ENCODE measurements at regions not wholly inside any gene's neighbourhood (a gene's known extent, or its start where the extent isn't known, plus 50 kb on each side); places are given as distances from the start of the nearest gene placed in this dataset.

- intact Hi-C loops (cut with DNase I; ENCODE audit: low total_unique reads), result no loop called here
- no peak overlapping the region for H3K27ac ChIP-seq
- H3K4me1 ChIP-seq, result peaks cover 0 to 85% (median 57%) of the 10 kb centered on the region in 4 donors
- no peak overlapping the region for H3K4me3 ChIP-seq
- H3K27me3 ChIP-seq, result no peaks in the 10 kb centered on the region
- no peak for TF ChIP-seq CTCF (IDR thresholded peaks at IDR 0.05)
- no peaks in the 10 kb centered on the region for H3K36me3 ChIP-seq
- no peaks in the 10 kb centered on the region for H3K9me3 ChIP-seq
- no peak for DNase-seq
Observed at GRCh38 chr12:124501112-124501561, 66.3 kb downstream of the NCOR2 start.

GRCh38 chr12:124499898-124500244 lies 67.5 kb downstream of the NCOR2 start:
- H3K4me1 ChIP-seq, result peaks cover 0 to 80% (median 47%) of the 10 kb centered on the region in 4 donors
- H3K27ac ChIP-seq, result no peak overlapping the region
- H3K27me3 ChIP-seq, result no peaks in the 10 kb centered on the region
- H3K36me3 ChIP-seq, result peaks cover under 1 to 7% (median 2%) of the 10 kb centered on the region in 3 donors
- no peaks in the 10 kb centered on the region for H3K9me3 ChIP-seq
- no peak for DNase-seq
- no peak for TF ChIP-seq CTCF (IDR thresholded peaks at IDR 0.05)
- intact Hi-C loops (cut with DNase I; ENCODE audit: low total_unique reads), result loop anchor here (5.0 kb wide), 1 partner anchor 38 kb away; no protein-coding TSS in a partner anchor
- H3K4me3 ChIP-seq, result no peak overlapping the region

GRCh38 chr12:124499190-124499753 lies 68.1 kb downstream of the NCOR2 start:
- no peak for TF ChIP-seq CTCF (IDR thresholded peaks at IDR 0.05)
- DNase-seq, result no peak
- intact Hi-C loops (cut with DNase I; ENCODE audit: low total_unique reads), result loop anchor here (5.0 kb wide), 1 partner anchor 37 kb away; no protein-coding TSS in a partner anchor
- no peaks in the 10 kb centered on the region for H3K9me3 ChIP-seq
- H3K27ac ChIP-seq, result peak overlapping the region; percentile 39 to 46
- H3K4me3 ChIP-seq, result no peak overlapping the region
- peaks cover 5 to 13% (median 8%) of the 10 kb centered on the region in 3 donors for H3K36me3 ChIP-seq
- peaks cover 0 to 74% (median 47%) of the 10 kb centered on the region in 4 donors for H3K4me1 ChIP-seq
- no peaks in the 10 kb centered on the region for H3K27me3 ChIP-seq

- Histone ChIP-seq H3K36me3 (peaks cover 5 to 20% (median 11%) of the 10 kb centered on the region in 3 donors), H3K27me3 (no peaks in the 10 kb centered on the region), H3K4me1 (peaks cover 0 to 75% (median 47%) of the 10 kb centered on the region in 4 donors), H3K9me3 (no peaks in the 10 kb centered on the region), H3K27ac (peak overlapping the region; percentile 39 to 46), H3K4me3 (no peak overlapping the region)
- DNase-seq, result no peak
- TF ChIP-seq CTCF (IDR thresholded peaks at IDR 0.05), result no peak
- intact Hi-C loops (cut with DNase I; ENCODE audit: low total_unique reads), result loop anchor here (5.0 kb wide), 1 partner anchor 36 kb away; no protein-coding TSS in a partner anchor
Observed at GRCh38 chr12:124498275-124499189, 68.9 kb downstream of the NCOR2 start.

GRCh38 chr12:124497658-124498057 lies 69.8 kb downstream of the NCOR2 start:
- peak; percentile 75 to 87 for DNase-seq

More at GRCh38 chr12:124497658-124498057, 69.8 kb downstream of the NCOR2 start:
- peak overlapping the region; percentile 30 to 46 for H3K27ac ChIP-seq
- no peaks in the 10 kb centered on the region for H3K9me3 ChIP-seq
- no peaks in the 10 kb centered on the region for H3K27me3 ChIP-seq
- H3K36me3 ChIP-seq, result peaks cover 5 to 29% (median 11%) of the 10 kb centered on the region in 3 donors
- peaks cover 0 to 83% (median 47%) of the 10 kb centered on the region in 4 donors for H3K4me1 ChIP-seq
- TF ChIP-seq CTCF (IDR thresholded peaks at IDR 0.05), result no peak
- no peak overlapping the region for H3K4me3 ChIP-seq
- intact Hi-C loops (cut with DNase I; ENCODE audit: low total_unique reads), result loop anchor here (5.0 kb wide), 1 partner anchor 35 kb away; no protein-coding TSS in a partner anchor

Data from tibial artery (tissue), 4 donors.